ENCODE measurements at regions not wholly inside any gene's neighbourhood (a gene's known extent, or its start where the extent isn't known, plus 50 kb on each side); places are given as distances from the start of the nearest gene placed in this dataset.

GRCh38 chr17:34755981-34756636 is 176.7 kb downstream of the TMEM132E start:
- no peak for TF ChIP-seq YY1 (IDR thresholded peaks at IDR 0.05; ENCODE audit: insufficient read depth, insufficient read length)
- no peak for TF ChIP-seq SUZ12 (IDR thresholded peaks at IDR 0.05; ENCODE audit: extremely low read depth, insufficient read depth, insufficient read length)
- no peak for TF ChIP-seq ZNF274 (IDR thresholded peaks at IDR 0.05; ENCODE audit: low read depth, low read length)
